AML-193 (cell line): ENCODE measurements at regions not wholly inside any gene's neighbourhood (a gene's known extent, or its start where the extent isn't known, plus 50 kb on each side); places are given as distances from the start of the nearest gene placed in this dataset.

Experiments
- DNase-seq, 2 experiments: peaks; one replicate each; lab custom pipeline; 2025; lab: John Stamatoyannopoulos, UW

- no peak for DNase-seq
Measured at GRCh38 chr5:8641786-8642505, 773.0 kb downstream of the MTRR start.

- no peak for DNase-seq
Measured at GRCh38 chr5:8644377-8644776, 775.4 kb downstream of the MTRR start.

GRCh38 chr5:8647111-8647510 lies 778.2 kb downstream of the MTRR start:
- DNase-seq: no peak

GRCh38 chr5:8650186-8650585 lies 781.2 kb downstream of the MTRR start:
- no peak for DNase-seq

GRCh38 chr5:8660133-8660893 lies 791.4 kb downstream of the MTRR start:
- DNase-seq: no peak

GRCh38 chr5:8663374-8663773 lies 794.4 kb downstream of the MTRR start:
- DNase-seq: no peak

- no peak for DNase-seq
Measured at GRCh38 chr5:8675182-8675581, 806.2 kb downstream of the MTRR start.

- no peak for DNase-seq
Measured at GRCh38 chr5:8676695-8677094, 807.7 kb downstream of the MTRR start.

- DNase-seq: no peak
Measured at GRCh38 chr5:8682381-8682780, 813.4 kb downstream of the MTRR start.

- DNase-seq: no peak
Measured at GRCh38 chr5:8683496-8683895, 814.5 kb downstream of the MTRR start.

- DNase-seq: no peak
Measured at GRCh38 chr5:8685704-8686103, 816.8 kb downstream of the MTRR start.

GRCh38 chr5:8686707-8687106 lies 817.8 kb downstream of the MTRR start:
- DNase-seq: no peak

- DNase-seq: no peak
Measured at GRCh38 chr5:8689773-8690172, 820.8 kb downstream of the MTRR start.

- no peak for DNase-seq
Measured at GRCh38 chr5:8691221-8691620, 822.3 kb downstream of the MTRR start.

GRCh38 chr5:8693341-8693844 lies 824.4 kb downstream of the MTRR start:
- no peak for DNase-seq

GRCh38 chr5:8694545-8694944 lies 825.6 kb downstream of the MTRR start:
- DNase-seq: no peak

- no peak for DNase-seq
Measured at GRCh38 chr5:8695902-8696845, 827.2 kb downstream of the MTRR start.

- no peak for DNase-seq
Measured at GRCh38 chr5:8700222-8700621, 831.3 kb downstream of the MTRR start.

GRCh38 chr5:8700671-8701070 lies 831.7 kb downstream of the MTRR start:
- no peak for DNase-seq

GRCh38 chr5:8701251-8701650 lies 832.3 kb downstream of the MTRR start:
- DNase-seq: no peak

- no peak for DNase-seq
Measured at GRCh38 chr5:8710426-8710930, 835.4 kb downstream of the SEMA5A start.

GRCh38 chr5:8714198-8714597 lies 831.7 kb downstream of the SEMA5A start:
- DNase-seq: no peak
